Kidney tubule cell (primary cell): ENCODE measurements at regions not wholly inside any gene's neighbourhood (a gene's known extent, or its start where the extent isn't known, plus 50 kb on each side); places are given as distances from the start of the nearest gene placed in this dataset.
A peak's percentile ranks its signal among the peaks of the same experiment; 100 is the strongest.

Experiments
- DNase-seq: peaks from one replicate; pipeline ENCODE4 v3.0.0-alpha.2; 2018; ENCODE audit warnings: low spot score

- DNase-seq, result no peak
These were observed 51.4 kb upstream of the CHMP2B start for GRCh38 chr3:87175732-87176131.

- no peak for DNase-seq
These were observed 53.3 kb upstream of the CHMP2B start for GRCh38 chr3:87173776-87174175.

GRCh38 chr3:87173071-87173470 is 54.0 kb upstream of the CHMP2B start:
- no peak for DNase-seq

GRCh38 chr3:87167628-87168456 is 59.3 kb upstream of the CHMP2B start:
- peak; percentile 53 for DNase-seq

GRCh38 chr3:87164245-87164644 is 62.9 kb upstream of the CHMP2B start:
- no peak for DNase-seq

- DNase-seq, result no peak
These were observed 65.3 kb upstream of the CHMP2B start for GRCh38 chr3:87161851-87162250.

GRCh38 chr3:87161417-87161816 is 65.7 kb upstream of the CHMP2B start:
- DNase-seq, result no peak

GRCh38 chr3:87161013-87161412 is 66.1 kb upstream of the CHMP2B start:
- no peak for DNase-seq

- no peak for DNase-seq
These were observed 68.3 kb upstream of the CHMP2B start for GRCh38 chr3:87158823-87159222.

GRCh38 chr3:87148020-87148419 is 79.1 kb upstream of the CHMP2B start:
- no peak for DNase-seq

GRCh38 chr3:87147562-87147961 is 79.5 kb upstream of the CHMP2B start:
- DNase-seq, result no peak

GRCh38 chr3:87145553-87145952 is 81.6 kb upstream of the CHMP2B start:
- DNase-seq, result peak; percentile 38

GRCh38 chr3:87136066-87136596 is 91.0 kb upstream of the CHMP2B start:
- DNase-seq, result no peak

- no peak for DNase-seq
These were observed 91.7 kb upstream of the CHMP2B start for GRCh38 chr3:87135412-87135811.

- no peak for DNase-seq
These were observed 94.3 kb upstream of the CHMP2B start for GRCh38 chr3:87132801-87133200.

- DNase-seq, result no peak
These were observed 99.1 kb upstream of the CHMP2B start for GRCh38 chr3:87128006-87128405.

GRCh38 chr3:87127281-87127680 is 99.8 kb upstream of the CHMP2B start:
- no peak for DNase-seq

GRCh38 chr3:87126321-87126720 is 100.8 kb upstream of the CHMP2B start:
- no peak for DNase-seq

- no peak for DNase-seq
These were observed 102.0 kb upstream of the CHMP2B start for GRCh38 chr3:87125116-87125515.

GRCh38 chr3:87122766-87123165 is 104.3 kb upstream of the CHMP2B start:
- no peak for DNase-seq

- DNase-seq, result no peak
These were observed 105.3 kb upstream of the CHMP2B start for GRCh38 chr3:87121856-87122255.

- DNase-seq, result no peak
These were observed 106.2 kb upstream of the CHMP2B start for GRCh38 chr3:87120881-87121280.

GRCh38 chr3:87120236-87120635 is 106.9 kb upstream of the CHMP2B start:
- no peak for DNase-seq

- DNase-seq, result no peak
These were observed 117.6 kb upstream of the CHMP2B start for GRCh38 chr3:87109465-87109864.
